ENCODE measurements at regions not wholly inside any gene's neighbourhood (a gene's known extent, or its start where the extent isn't known, plus 50 kb on each side); places are given as distances from the start of the nearest gene placed in this dataset.

- TF ChIP-seq CTCF (IDR thresholded peaks at IDR 0.05) (no peak), POLR2A (IDR thresholded peaks at IDR 0.05) (no peak), POLR2AphosphoS5 (IDR thresholded peaks at IDR 0.05) (no peak)
Observed at GRCh38 chr10:124226271-124227054, 133.1 kb upstream of the CHST15 start.

Measured in sigmoid colon (tissue), 4 donors.